ENCODE measurements at regions not wholly inside any gene's neighbourhood (a gene's known extent, or its start where the extent isn't known, plus 50 kb on each side); places are given as distances from the start of the nearest gene placed in this dataset.

GRCh38 chr3:182436547-182436946 is 356.8 kb upstream of the ATP11B start:
- TF ChIP-seq EGR1 (IDR thresholded peaks at IDR 0.05; ENCODE audit: low read depth in 2 of 2) (no peak), CTCF (IDR thresholded peaks at IDR 0.05; ENCODE audit: low read depth, low read length, missing input control) (no peak), JUND (IDR thresholded peaks at IDR 0.05) (no peak), RXRA (IDR thresholded peaks at IDR 0.05) (no peak), TAF1 (conservative IDR thresholded peaks at IDR 0.05) (no peak), MAX (IDR thresholded peaks at IDR 0.05) (no peak), RAD21 (IDR thresholded peaks at IDR 0.05) (no peak), ZBTB33 (IDR thresholded peaks at IDR 0.05) (no peak), REST (IDR thresholded peaks at IDR 0.05) (no peak)
